ENCODE measurements at regions not wholly inside any gene's neighbourhood (a gene's known extent, or its start where the extent isn't known, plus 50 kb on each side); places are given as distances from the start of the nearest gene placed in this dataset.

- TF ChIP-seq, protein P1, sequence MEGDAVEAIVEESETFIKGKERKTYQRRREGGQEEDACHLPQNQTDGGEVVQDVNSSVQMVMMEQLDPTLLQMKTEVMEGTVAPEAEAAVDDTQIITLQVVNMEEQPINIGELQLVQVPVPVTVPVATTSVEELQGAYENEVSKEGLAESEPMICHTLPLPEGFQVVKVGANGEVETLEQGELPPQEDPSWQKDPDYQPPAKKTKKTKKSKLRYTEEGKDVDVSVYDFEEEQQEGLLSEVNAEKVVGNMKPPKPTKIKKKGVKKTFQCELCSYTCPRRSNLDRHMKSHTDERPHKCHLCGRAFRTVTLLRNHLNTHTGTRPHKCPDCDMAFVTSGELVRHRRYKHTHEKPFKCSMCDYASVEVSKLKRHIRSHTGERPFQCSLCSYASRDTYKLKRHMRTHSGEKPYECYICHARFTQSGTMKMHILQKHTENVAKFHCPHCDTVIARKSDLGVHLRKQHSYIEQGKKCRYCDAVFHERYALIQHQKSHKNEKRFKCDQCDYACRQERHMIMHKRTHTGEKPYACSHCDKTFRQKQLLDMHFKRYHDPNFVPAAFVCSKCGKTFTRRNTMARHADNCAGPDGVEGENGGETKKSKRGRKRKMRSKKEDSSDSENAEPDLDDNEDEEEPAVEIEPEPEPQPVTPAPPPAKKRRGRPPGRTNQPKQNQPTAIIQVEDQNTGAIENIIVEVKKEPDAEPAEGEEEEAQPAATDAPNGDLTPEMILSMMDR (IDR thresholded peaks at IDR 0.05): no peak
- no peak for TF ChIP-seq EZH2 (IDR thresholded peaks at IDR 0.05)
Measured at GRCh38 chr6:17227403-17227802, 53.8 kb upstream of the RBM24 start.

All from neural progenitor cell (in vitro differentiated cells).